ENCODE measurements at regions not wholly inside any gene's neighbourhood (a gene's known extent, or its start where the extent isn't known, plus 50 kb on each side); places are given as distances from the start of the nearest gene placed in this dataset.
"Not testable (repeated sequence)": the region's sequence is repeated elsewhere in the genome, so short reads cannot be mapped to it uniquely, and the experiment has no call there.

GRCh38 chr2:220764171-220764570, 807.9 kb downstream of the EPHA4 start:
- no peaks in the 10 kb centered on the region for H3K27me3 ChIP-seq
- H3K9me3 ChIP-seq (ENCODE audit: low read depth): no peaks in the 10 kb centered on the region
- no peaks in the 10 kb centered on the region for H3K36me3 ChIP-seq
- no peak for TF ChIP-seq CTCF (IDR thresholded peaks at IDR 0.05; ENCODE audit: low read depth, low read length)
- DNase-seq (ENCODE audit: low read depth in 1 of 2, low spot score in 1 of 2): no peak
- H3K27ac ChIP-seq: no peak overlapping the region
- no peaks in the 10 kb centered on the region for H3K4me1 ChIP-seq (ENCODE audit: low read depth)
- H3K4me3 ChIP-seq: no peak overlapping the region

- DNase-seq (ENCODE audit: low read depth in 1 of 2, low spot score in 1 of 2): no peak
- no peaks in the 10 kb centered on the region for H3K4me1 ChIP-seq (ENCODE audit: low read depth)
- H3K9me3 ChIP-seq (ENCODE audit: low read depth): no peaks in the 10 kb centered on the region
- H3K4me3 ChIP-seq: no peak overlapping the region
- TF ChIP-seq CTCF (IDR thresholded peaks at IDR 0.05; ENCODE audit: low read depth, low read length): no peak
- H3K27me3 ChIP-seq: no peaks in the 10 kb centered on the region
- no peaks in the 10 kb centered on the region for H3K36me3 ChIP-seq
- no peak overlapping the region for H3K27ac ChIP-seq
Observed at GRCh38 chr2:220767591-220768255, 804.4 kb downstream of the EPHA4 start.

GRCh38 chr2:220775856-220776488, 796.1 kb downstream of the EPHA4 start:
- DNase-seq (ENCODE audit: low read depth in 1 of 2, low spot score in 1 of 2): no peak
- Histone ChIP-seq H3K27me3 (no peaks in the 10 kb centered on the region), H3K9me3 (ENCODE audit: low read depth) (no peaks in the 10 kb centered on the region)

GRCh38 chr2:220779076-220779475, 793.0 kb downstream of the EPHA4 start:
- not testable (repeated sequence) for DNase-seq (ENCODE audit: low read depth in 1 of 2, low spot score in 1 of 2); H3K4me3 ChIP-seq; H3K4me1 ChIP-seq (ENCODE audit: low read depth); H3K27ac ChIP-seq; H3K9me3 ChIP-seq (ENCODE audit: low read depth); H3K27me3 ChIP-seq; H3K36me3 ChIP-seq

More at GRCh38 chr2:220775856-220776488, 796.1 kb downstream of the EPHA4 start:
- no peak for TF ChIP-seq CTCF (IDR thresholded peaks at IDR 0.05; ENCODE audit: low read depth, low read length)
- Histone ChIP-seq H3K4me1 (ENCODE audit: low read depth) (no peaks in the 10 kb centered on the region), H3K27ac (no peak overlapping the region), H3K4me3 (no peak overlapping the region), H3K36me3 (no peaks in the 10 kb centered on the region)

GRCh38 chr2:220779511-220779910, 792.6 kb downstream of the EPHA4 start:
- Histone ChIP-seq H3K27ac (no peak overlapping the region), H3K36me3 (no peaks in the 10 kb centered on the region), H3K9me3 (ENCODE audit: low read depth) (no peaks in the 10 kb centered on the region), H3K4me3 (no peak overlapping the region), H3K27me3 (no peaks in the 10 kb centered on the region), H3K4me1 (ENCODE audit: low read depth) (no peaks in the 10 kb centered on the region)
- no peak for DNase-seq (ENCODE audit: low read depth in 1 of 2, low spot score in 1 of 2)
- no peak for TF ChIP-seq CTCF (IDR thresholded peaks at IDR 0.05; ENCODE audit: low read depth, low read length)

GRCh38 chr2:220779931-220780330, 792.2 kb downstream of the EPHA4 start:
- H3K27ac ChIP-seq: no peak overlapping the region

More at GRCh38 chr2:220779931-220780330, 792.2 kb downstream of the EPHA4 start:
- peak in 1 of 2 donors; percentile 65 for DNase-seq (ENCODE audit: low read depth in 1 of 2, low spot score in 1 of 2)
- Histone ChIP-seq H3K4me3 (no peak overlapping the region), H3K4me1 (ENCODE audit: low read depth) (no peaks in the 10 kb centered on the region), H3K36me3 (no peaks in the 10 kb centered on the region), H3K9me3 (ENCODE audit: low read depth) (no peaks in the 10 kb centered on the region), H3K27me3 (no peaks in the 10 kb centered on the region)
- no peak for TF ChIP-seq CTCF (IDR thresholded peaks at IDR 0.05; ENCODE audit: low read depth, low read length)

Measured in cardiac muscle cell (in vitro differentiated cells and primary cell).